ENCODE measurements at regions not wholly inside any gene's neighbourhood (a gene's known extent, or its start where the extent isn't known, plus 50 kb on each side); places are given as distances from the start of the nearest gene placed in this dataset.
A peak's percentile ranks its signal among the peaks of the same experiment; 100 is the strongest.

DNA sequence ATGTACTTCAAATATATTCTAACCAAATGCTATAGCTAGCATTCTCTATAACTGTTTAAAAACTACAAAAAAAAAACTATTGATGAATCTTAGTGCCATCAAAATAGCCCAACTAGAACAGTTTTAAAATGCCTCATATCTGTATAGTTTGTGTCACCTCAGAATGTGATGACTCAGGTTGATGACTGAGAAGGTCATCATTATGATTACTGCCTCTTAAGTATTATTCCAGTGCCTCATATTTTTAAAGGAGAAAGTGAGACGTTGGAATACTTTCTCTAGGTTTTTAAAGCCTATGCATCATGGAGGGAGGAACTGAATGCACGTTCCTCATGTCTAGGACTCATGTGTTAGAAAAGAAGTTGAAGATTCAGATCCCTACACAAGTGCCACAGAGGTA lies 88.2 kb downstream of the TMA16 start:
- H3K27ac Mint-ChIP-seq, result peak overlapping the region in 2 of 3 donors; percentile 14 to 59
- H3K9me3 Mint-ChIP-seq, result no peaks in the 10 kb centered on the region
- no peaks in the 10 kb centered on the region for H3K27me3 Mint-ChIP-seq
- H3K4me1 Mint-ChIP-seq, result peaks cover 35 to 58% (median 57%) of the 10 kb centered on the region in 3 donors
- peaks cover 27% of the 10 kb centered on the region for H3K36me3 Mint-ChIP-seq
- H3K4me3 Mint-ChIP-seq, result peak overlapping the region in 1 of 4 donors; percentile 76

DNA sequence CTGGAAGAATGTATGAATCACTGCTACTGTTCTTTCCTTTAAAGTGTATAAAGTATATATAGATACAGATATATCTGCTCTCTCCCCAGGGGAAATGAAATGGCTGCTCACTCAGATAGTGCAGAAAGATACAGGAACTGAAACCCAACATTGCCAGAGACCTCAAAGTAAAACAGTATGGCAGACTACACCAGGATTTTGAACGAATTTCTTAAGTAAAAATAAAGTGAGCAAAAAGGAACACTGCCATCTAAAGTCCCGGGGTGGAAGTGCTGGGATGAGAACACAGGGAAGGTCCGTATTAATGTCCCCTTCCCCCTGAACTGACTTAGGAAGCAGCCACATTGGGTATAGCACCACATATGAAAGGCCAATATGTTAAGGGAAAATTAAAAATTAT lies 93.4 kb downstream of the TMA16 start:
- Mint-ChIP-seq H3K4me1 (peaks cover 42 to 62% (median 54%) of the 10 kb centered on the region in 3 donors), H3K36me3 (peaks cover 17% of the 10 kb centered on the region), H3K27ac (peak overlapping the region; percentile 20 to 91 (median 83)), H3K9me3 (peaks cover 0 to 3% (median 0%) of the 10 kb centered on the region in 3 donors), H3K4me3 (peak overlapping the region in 3 of 4 donors; percentile 25 to 77 (median 44)), H3K27me3 (no peaks in the 10 kb centered on the region)

DNA sequence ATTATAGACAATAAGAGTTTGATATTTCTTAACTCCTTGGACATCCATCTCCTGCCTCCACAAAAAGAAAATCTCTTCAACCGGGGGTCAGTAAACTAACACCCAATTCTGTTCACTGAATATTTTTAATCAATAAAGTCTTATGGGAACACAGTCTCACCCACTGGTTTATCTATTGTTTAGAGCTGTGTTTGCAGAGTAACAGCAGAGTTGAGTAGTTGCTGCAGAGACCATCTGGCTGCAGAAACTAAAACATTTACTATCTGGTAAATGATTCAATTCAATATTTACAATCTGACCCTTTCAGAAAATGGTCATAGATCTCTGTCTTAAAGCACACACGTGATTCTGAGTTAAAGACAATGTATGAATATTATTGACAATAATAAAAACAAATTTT lies 94.0 kb downstream of the TMA16 start:
- H3K4me3 Mint-ChIP-seq, result peak overlapping the region in 2 of 4 donors; percentile 39
- peaks cover 0 to 3% (median 0%) of the 10 kb centered on the region in 3 donors for H3K9me3 Mint-ChIP-seq
- H3K36me3 Mint-ChIP-seq, result peaks cover 16% of the 10 kb centered on the region
- H3K27ac Mint-ChIP-seq, result no peak overlapping the region
- H3K4me1 Mint-ChIP-seq, result peaks cover 45 to 67% (median 55%) of the 10 kb centered on the region in 3 donors
- no peaks in the 10 kb centered on the region for H3K27me3 Mint-ChIP-seq

DNA sequence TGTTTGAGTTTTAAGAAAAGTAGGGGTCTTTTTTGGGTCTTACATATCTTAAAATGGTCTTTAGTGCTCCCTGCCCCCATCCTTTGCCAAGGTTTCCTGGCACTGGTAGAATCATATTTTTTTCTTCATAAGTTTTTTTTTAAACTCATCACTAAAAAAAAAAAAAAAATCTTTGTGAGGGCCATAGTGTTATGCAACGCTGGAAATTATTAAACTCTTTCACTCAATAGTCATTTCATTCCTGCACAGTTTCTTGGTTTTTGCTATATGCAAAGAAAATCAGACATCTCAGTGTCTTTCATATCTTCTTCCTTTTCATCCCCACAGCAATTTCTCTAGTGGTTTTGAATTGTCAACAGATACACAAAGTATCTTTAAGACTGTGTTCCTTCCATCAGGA lies 95.6 kb downstream of the TMA16 start:
- Mint-ChIP-seq H3K36me3 (peaks cover 11% of the 10 kb centered on the region), H3K4me1 (peaks cover 51 to 68% (median 52%) of the 10 kb centered on the region in 3 donors), H3K27me3 (no peaks in the 10 kb centered on the region), H3K4me3 (peak overlapping the region; percentile 22 to 88 (median 69)), H3K27ac (peak overlapping the region; percentile 79 to 87 (median 82)), H3K9me3 (peaks cover 0 to 3% (median 0%) of the 10 kb centered on the region in 3 donors)

DNA sequence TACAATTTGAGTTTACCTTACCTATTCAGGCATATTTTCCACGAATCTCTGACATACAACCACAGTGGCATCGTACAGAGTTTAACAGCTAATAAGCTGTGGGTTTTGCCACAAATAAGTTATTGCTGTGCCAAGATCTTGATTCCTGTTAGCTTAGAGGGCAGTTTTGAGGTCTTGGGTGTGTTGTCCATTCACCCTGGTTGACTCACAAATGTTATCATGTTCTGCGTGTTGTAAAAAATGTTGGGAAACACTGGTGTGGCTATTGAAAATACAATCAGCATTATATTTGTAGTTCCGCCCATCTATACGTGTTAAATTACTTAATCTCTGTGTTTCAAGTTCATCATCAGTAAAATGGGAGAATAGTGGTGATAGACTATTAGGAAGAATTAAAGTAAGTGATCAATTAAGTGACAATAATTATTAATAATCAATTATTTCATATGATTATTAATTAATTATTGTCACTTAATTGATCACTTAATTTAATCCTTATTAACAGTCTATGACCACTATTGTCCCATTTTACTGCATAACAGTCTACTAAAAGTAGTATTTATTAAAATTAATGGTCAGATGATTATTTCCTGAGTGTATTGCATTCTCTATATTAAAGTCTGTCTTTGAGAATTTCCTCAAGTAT lies 96.3 kb downstream of the TMA16 start:
- H3K4me3 Mint-ChIP-seq, result peak overlapping the region; percentile 22 to 88 (median 72)

DNA sequence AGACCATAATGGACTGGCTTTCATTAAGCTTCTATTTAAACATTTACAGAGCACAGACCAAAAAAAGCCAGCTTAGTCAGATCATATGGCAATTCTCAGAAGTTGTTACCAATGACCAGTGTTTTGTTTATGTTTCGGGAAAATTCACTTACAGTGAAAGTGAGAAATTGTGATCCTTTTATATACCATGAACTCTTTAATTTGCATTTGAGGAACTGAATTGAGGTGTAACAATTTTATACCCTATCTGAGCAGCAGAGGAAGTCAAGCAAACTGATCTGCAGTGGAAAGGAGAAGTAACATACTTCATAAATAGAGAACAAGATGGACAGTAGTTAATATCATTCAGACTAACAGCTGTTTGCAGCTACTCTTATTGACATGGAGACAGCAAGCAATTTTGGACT lies 97.1 kb downstream of the TMA16 start:
- Mint-ChIP-seq H3K9me3 (peaks cover 0 to 7% (median 4%) of the 10 kb centered on the region in 3 donors), H3K36me3 (peaks cover 16% of the 10 kb centered on the region), H3K4me3 (peak overlapping the region; percentile 22 to 82 (median 72)), H3K27ac (peak overlapping the region; percentile 13 to 90 (median 79)), H3K27me3 (no peaks in the 10 kb centered on the region), H3K4me1 (peaks cover 47 to 67% (median 51%) of the 10 kb centered on the region in 3 donors)

More for the DNA sequence above, 96.3 kb downstream of the TMA16 start:
- peaks cover 50 to 70% (median 51%) of the 10 kb centered on the region in 3 donors for H3K4me1 Mint-ChIP-seq
- H3K36me3 Mint-ChIP-seq, result peaks cover 14% of the 10 kb centered on the region
- no peaks in the 10 kb centered on the region for H3K27me3 Mint-ChIP-seq
- H3K27ac Mint-ChIP-seq, result peak overlapping the region; percentile 79 to 87 (median 86)
- H3K9me3 Mint-ChIP-seq, result peaks cover 0 to 4% (median 3%) of the 10 kb centered on the region in 3 donors

DNA sequence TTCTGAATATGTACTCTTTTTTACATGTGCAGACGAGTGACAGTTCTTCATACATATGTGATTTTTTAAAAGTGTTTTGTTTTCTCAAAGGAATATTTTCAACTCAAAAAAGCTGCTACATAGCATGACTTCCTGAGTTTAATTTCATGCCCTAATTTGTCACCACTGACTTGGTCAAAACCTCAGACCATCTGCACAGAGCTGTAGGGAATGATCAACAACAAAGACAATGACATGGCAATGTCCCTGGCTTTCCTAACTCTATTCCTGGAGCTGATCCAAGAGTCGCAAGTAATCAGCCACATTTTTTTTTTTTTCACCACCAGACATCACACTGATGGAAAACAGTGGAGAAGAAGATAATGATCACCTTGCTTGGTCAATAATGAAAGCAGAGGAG lies 97.7 kb downstream of the TMA16 start:
- H3K27ac Mint-ChIP-seq, result peak overlapping the region; percentile 13 to 90 (median 79)
- peaks cover 47 to 65% (median 51%) of the 10 kb centered on the region in 3 donors for H3K4me1 Mint-ChIP-seq
- H3K9me3 Mint-ChIP-seq, result peaks cover 0 to 7% (median 4%) of the 10 kb centered on the region in 3 donors
- H3K36me3 Mint-ChIP-seq, result peaks cover 16% of the 10 kb centered on the region
- no peaks in the 10 kb centered on the region for H3K27me3 Mint-ChIP-seq
- H3K4me3 Mint-ChIP-seq, result peak overlapping the region; percentile 22 to 82 (median 72)

DNA sequence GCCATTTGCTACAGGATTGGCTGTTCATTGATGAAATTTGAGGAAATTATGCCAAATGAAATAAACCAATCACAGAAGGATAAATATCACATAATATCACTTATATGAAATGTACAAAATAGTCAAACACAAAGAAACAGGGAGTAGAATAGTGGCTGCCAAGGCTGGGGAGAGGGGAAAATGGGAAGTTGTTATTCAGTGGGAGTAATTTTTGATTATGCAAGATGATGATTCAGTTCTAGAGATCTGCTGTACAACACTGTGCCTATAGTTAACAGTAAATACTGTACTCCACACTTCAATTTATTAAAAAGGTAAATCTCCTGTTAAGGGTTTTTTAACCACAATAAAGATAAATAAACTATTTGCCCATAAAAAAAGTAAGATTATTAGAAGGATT lies 101.1 kb downstream of the TMA16 start:
- peaks cover 51 to 63% (median 54%) of the 10 kb centered on the region in 3 donors for H3K4me1 Mint-ChIP-seq
- H3K36me3 Mint-ChIP-seq, result peaks cover 15% of the 10 kb centered on the region
- peak overlapping the region; percentile 58 to 78 (median 67) for H3K27ac Mint-ChIP-seq
- H3K4me3 Mint-ChIP-seq, result peak overlapping the region in 3 of 4 donors; percentile 1 to 88 (median 45)
- peaks cover 0 to 7% (median 1%) of the 10 kb centered on the region in 3 donors for H3K9me3 Mint-ChIP-seq
- H3K27me3 Mint-ChIP-seq, result no peaks in the 10 kb centered on the region

DNA sequence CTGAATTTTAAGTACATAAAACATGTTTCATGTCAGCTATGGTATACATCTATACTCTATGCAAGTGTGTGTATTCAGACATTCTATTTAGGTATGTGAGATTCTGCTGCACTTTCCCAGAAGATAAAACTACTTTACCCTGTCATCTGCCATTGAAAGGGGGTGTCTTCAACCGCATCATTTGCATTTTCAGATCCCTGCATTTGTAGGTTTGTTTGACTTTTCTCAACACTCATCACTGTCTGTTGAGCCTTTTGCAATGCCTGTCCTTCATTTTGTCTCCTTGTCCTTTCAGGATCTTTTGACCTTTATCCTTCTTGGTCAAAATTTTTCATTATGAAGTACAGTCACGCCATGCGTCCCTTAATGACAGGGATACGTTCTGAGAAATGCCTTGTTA lies 103.5 kb downstream of the TMA16 start:
- Mint-ChIP-seq H3K27me3 (no peaks in the 10 kb centered on the region), H3K9me3 (peaks cover 0 to 7% (median 1%) of the 10 kb centered on the region in 3 donors), H3K4me3 (peak overlapping the region; percentile 21 to 89 (median 78)), H3K27ac (peak overlapping the region; percentile 9 to 80 (median 64)), H3K36me3 (peaks cover 14% of the 10 kb centered on the region), H3K4me1 (peaks cover 47 to 58% (median 47%) of the 10 kb centered on the region in 3 donors)

DNA sequence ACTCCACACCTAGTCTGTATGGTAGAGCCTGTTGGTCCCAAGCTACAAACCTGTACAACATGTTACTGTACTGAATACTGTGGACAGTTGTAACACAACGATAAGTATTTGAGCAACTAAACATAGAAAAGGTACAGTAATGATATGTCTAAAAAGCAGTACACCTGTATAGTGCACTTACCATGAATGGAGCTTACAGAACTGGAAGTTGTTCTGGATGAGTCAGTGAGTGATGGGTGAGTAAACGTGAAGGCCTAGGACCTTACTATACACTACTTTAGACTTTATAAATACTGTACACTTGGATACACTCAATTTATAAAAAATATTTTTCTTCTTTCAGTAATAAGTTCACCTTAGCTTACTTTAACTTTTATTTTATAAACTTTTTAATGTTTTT lies 104.0 kb downstream of the TMA16 start:
- Mint-ChIP-seq H3K4me3 (peak overlapping the region; percentile 21 to 89 (median 78)), H3K27me3 (no peaks in the 10 kb centered on the region)

DNA sequence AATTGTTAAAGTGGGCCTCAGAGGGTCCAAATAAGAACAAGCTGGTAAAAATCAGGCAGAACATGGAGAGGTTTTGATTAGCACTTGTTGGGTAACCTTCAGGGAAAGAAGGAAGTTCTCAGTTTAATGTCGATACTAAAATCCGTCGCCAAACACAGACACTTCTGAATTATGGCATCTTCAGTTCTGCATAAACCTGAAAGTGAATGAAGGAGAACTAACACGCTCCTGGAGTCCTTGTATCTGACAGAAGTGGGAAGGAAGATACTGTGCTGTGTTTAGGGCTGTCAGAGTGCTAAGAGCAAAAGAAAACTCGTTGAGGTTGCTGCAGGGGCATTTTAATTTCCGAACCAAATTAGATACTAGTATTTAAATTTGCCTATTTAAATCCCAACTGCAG lies 106.2 kb downstream of the TMA16 start:
- Mint-ChIP-seq H3K4me1 (peaks cover 52 to 58% (median 57%) of the 10 kb centered on the region in 3 donors), H3K27ac (peak overlapping the region; percentile 51 to 89 (median 83)), H3K9me3 (peaks cover 0 to 3% (median 1%) of the 10 kb centered on the region in 3 donors), H3K36me3 (peaks cover 14% of the 10 kb centered on the region), H3K4me3 (peak overlapping the region; percentile 62 to 89 (median 76)), H3K27me3 (no peaks in the 10 kb centered on the region)

More for the DNA sequence above, 104.0 kb downstream of the TMA16 start:
- Mint-ChIP-seq H3K4me1 (peaks cover 46 to 54% (median 49%) of the 10 kb centered on the region in 3 donors), H3K27ac (peak overlapping the region in 2 of 3 donors; percentile 64 to 80), H3K36me3 (peaks cover 14% of the 10 kb centered on the region), H3K9me3 (peaks cover 0 to 7% (median 1%) of the 10 kb centered on the region in 3 donors)

DNA sequence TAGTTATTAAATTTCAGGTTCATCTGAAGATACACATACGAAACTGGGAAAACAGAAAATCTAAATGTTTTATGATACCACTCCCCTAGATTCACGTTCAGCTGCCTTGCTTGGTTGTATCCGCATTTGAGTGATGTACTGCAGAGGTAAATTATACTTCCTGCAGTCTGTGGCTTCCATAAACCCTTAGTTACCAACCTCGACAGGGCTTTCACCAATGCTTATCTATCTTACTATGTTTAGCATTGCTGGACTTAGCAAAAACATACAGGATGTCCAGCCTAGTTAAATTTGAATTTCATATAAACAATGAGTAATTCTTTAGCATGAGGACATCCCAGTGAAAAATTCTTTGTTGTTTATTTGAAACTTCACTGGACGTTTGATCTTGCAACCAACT lies 108.8 kb downstream of the TMA16 start:
- Mint-ChIP-seq H3K27ac (peak overlapping the region; percentile 30 to 93 (median 91)), H3K36me3 (peaks cover 11% of the 10 kb centered on the region), H3K4me3 (peak overlapping the region; percentile 80 to 98 (median 92)), H3K27me3 (no peaks in the 10 kb centered on the region), H3K4me1 (peaks cover 63 to 71% (median 70%) of the 10 kb centered on the region in 3 donors), H3K9me3 (no peaks in the 10 kb centered on the region)

DNA sequence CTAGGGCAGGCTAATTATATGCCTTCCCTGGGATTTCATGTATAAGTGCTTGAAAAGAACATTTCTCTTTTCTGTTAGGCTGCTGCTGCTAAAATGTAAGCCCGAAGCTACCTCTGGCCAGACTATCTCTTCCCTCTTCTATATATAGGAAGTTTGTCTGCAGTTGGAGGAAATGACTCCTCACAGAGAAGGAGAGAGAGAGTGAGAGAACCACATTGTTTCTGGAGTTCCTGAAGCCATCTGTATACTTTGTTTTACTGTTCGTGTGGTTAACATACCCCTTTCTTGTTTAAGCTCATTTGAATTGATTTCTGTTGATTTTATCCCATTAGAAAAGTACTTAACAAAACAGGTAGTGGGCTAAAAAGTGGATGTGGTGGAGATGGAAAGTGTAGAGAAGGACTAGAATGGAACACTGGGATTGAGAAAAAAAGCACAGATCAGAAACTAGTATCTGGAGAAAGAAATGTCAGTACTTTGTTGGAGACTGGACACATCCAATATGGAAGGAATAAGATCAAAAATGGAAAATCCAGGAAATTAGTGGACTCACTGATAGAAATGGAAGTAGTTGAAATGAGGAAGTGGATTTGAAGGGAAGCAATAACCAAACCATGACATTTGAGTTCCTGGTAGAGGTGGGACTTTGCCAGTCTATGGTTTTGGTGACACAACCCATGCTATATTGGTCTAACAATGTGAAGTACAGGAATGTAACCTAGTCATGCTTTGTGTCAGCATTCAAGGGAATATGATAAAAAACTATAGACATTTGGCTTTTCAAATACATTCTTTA lies 112.6 kb downstream of the TMA16 start:
- Mint-ChIP-seq H3K27me3 (no peaks in the 10 kb centered on the region), H3K27ac (peak overlapping the region; percentile 67 to 94 (median 89)), H3K4me3 (peak overlapping the region; percentile 88 to 96 (median 92)), H3K4me1 (peaks cover 48 to 60% (median 59%) of the 10 kb centered on the region in 3 donors), H3K9me3 (peaks cover 0 to 2% (median 0%) of the 10 kb centered on the region in 3 donors), H3K36me3 (peaks cover 19% of the 10 kb centered on the region)

DNA sequence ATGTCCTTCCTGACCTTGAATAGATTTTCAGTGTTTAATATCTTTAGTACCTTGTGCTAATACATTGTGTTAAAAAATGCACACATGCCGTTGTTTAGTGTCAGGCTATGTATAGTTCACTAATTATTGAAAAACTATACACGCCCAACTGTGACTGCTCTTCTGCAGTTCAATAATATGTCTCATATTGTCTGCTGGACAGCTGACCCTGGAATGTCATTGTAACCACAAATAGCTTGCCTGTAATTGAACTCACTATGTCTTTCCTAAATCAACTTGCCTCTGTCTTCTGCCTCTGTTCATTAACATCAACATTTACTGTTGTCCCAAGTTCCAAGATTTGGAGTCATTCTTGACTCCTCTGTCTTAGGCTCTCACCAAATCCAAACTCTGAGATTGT lies 114.5 kb downstream of the TMA16 start:
- peaks cover 34 to 47% (median 47%) of the 10 kb centered on the region in 3 donors for H3K4me1 Mint-ChIP-seq
- H3K36me3 Mint-ChIP-seq, result peaks cover 20% of the 10 kb centered on the region
- H3K4me3 Mint-ChIP-seq, result peak overlapping the region; percentile 88 to 96 (median 92)
- H3K27ac Mint-ChIP-seq, result peak overlapping the region; percentile 17 to 36 (median 25)
- no peaks in the 10 kb centered on the region for H3K27me3 Mint-ChIP-seq
- peaks cover 0 to 2% (median 0%) of the 10 kb centered on the region in 3 donors for H3K9me3 Mint-ChIP-seq
